GM21423 (cell line): ENCODE measurements at regions not wholly inside any gene's neighbourhood (a gene's known extent, or its start where the extent isn't known, plus 50 kb on each side); places are given as distances from the start of the nearest gene placed in this dataset.

Experiments
- ATAC-seq: cut with Tn5 transposase; IDR thresholded peaks from one replicate; pipeline ENCODE4 v1.9.1; 2021; ENCODE audit warnings: mild to moderate bottlenecking, moderate library complexity; ENCODE audit not compliant: unreplicated experiment

- no peak for ATAC-seq
These were observed 127.8 kb upstream of the P2RY1 start for GRCh38 chr3:152706991-152707713.

GRCh38 chr3:152709659-152710058 lies 125.3 kb upstream of the P2RY1 start:
- no peak for ATAC-seq

GRCh38 chr3:152710549-152710948 lies 124.4 kb upstream of the P2RY1 start:
- ATAC-seq: no peak

GRCh38 chr3:152713989-152714388 lies 120.9 kb upstream of the P2RY1 start:
- no peak for ATAC-seq

GRCh38 chr3:152714507-152714906 lies 120.4 kb upstream of the P2RY1 start:
- ATAC-seq: no peak

GRCh38 chr3:152717252-152717651 lies 117.7 kb upstream of the P2RY1 start:
- no peak for ATAC-seq

GRCh38 chr3:152718810-152719209 lies 116.1 kb upstream of the P2RY1 start:
- no peak for ATAC-seq

- no peak for ATAC-seq
These were observed 115.7 kb upstream of the P2RY1 start for GRCh38 chr3:152719264-152719663.

- ATAC-seq: no peak
These were observed 113.8 kb upstream of the P2RY1 start for GRCh38 chr3:152720951-152721718.

- ATAC-seq: no peak
These were observed 110.7 kb upstream of the P2RY1 start for GRCh38 chr3:152724270-152724669.

- no peak for ATAC-seq
These were observed 106.5 kb upstream of the P2RY1 start for GRCh38 chr3:152728231-152728980.

GRCh38 chr3:152729906-152730305 lies 105.0 kb upstream of the P2RY1 start:
- ATAC-seq: no peak

- ATAC-seq: no peak
These were observed 103.4 kb upstream of the P2RY1 start for GRCh38 chr3:152731511-152731910.

GRCh38 chr3:152733584-152734119 lies 101.3 kb upstream of the P2RY1 start:
- ATAC-seq: no peak

- peak; percentile 99 for ATAC-seq
These were observed 97.7 kb upstream of the P2RY1 start for GRCh38 chr3:152737021-152737908.

GRCh38 chr3:152738656-152739055 lies 96.3 kb upstream of the P2RY1 start:
- ATAC-seq: peak; percentile 28

- peak; percentile 50 for ATAC-seq
These were observed 92.3 kb upstream of the P2RY1 start for GRCh38 chr3:152742368-152743347.

GRCh38 chr3:152745646-152746045 lies 89.3 kb upstream of the P2RY1 start:
- ATAC-seq: no peak

- no peak for ATAC-seq
These were observed 80.6 kb upstream of the P2RY1 start for GRCh38 chr3:152754303-152754702.
